ENCODE measurements at regions not wholly inside any gene's neighbourhood (a gene's known extent, or its start where the extent isn't known, plus 50 kb on each side); places are given as distances from the start of the nearest gene placed in this dataset.

DNA sequence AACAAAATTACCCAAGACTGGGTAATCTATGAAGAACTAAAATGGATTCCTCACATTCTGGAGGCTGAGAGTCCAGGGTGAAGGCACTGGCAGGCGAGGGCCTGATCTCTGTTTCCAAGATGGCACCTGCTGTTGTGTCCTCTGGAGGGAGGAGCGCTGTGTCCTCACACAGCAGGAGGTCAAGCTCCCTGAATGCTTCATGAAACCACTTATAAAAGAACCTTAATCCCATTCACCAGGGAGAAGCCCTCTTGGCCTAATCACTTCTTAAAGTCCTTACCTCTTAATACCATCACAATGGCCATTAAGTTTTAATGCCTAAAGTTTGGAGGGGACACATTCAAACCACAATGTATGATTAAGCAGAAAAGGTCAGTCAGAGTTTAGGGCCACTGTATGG lies 172.4 kb downstream of the EMP1 start:
- no peak for TF ChIP-seq POLR2A (IDR thresholded peaks at IDR 0.05; ENCODE audit: low read length)
- no peak for TF ChIP-seq GATA1 (IDR thresholded peaks at IDR 0.05; ENCODE audit: low read depth, low read length)

Measured in erythroblast (primary cell).